ENCODE measurements at regions not wholly inside any gene's neighbourhood (a gene's known extent, or its start where the extent isn't known, plus 50 kb on each side); places are given as distances from the start of the nearest gene placed in this dataset.

GRCh38 chr3:161600173-161600572 lies 103.6 kb downstream of the OTOL1 start:
- Histone ChIP-seq H3K4me1 (ENCODE audit: low read length) (no peaks in the 10 kb centered on the region), H3K9me3 (ENCODE audit: insufficient read depth, low read length) (no peaks in the 10 kb centered on the region), H3K79me2 (ENCODE audit: low read length) (no peaks in the 10 kb centered on the region), H4K20me1 (ENCODE audit: insufficient read depth, low read length) (no peaks in the 10 kb centered on the region), H3K9ac (ENCODE audit: low read length) (no peak overlapping the region), H3K36me3 (replicated peaks; ENCODE audit: low read depth, low read length) (no peaks in the 10 kb centered on the region), H2AFZ (ENCODE audit: low read depth, low read length) (no peak overlapping the region), H3K4me3 (ENCODE audit: low read length) (no peak overlapping the region), H3K27me3 (ENCODE audit: low read depth, low read length) (no peaks in the 10 kb centered on the region), H3K4me2 (ENCODE audit: low read length) (no peak overlapping the region), H3K27ac (ENCODE audit: low read length) (no peak overlapping the region)
- TF ChIP-seq EZH2phosphoT487 (IDR thresholded peaks at IDR 0.05; ENCODE audit: low read depth) (no peak), CTCF (IDR thresholded peaks at IDR 0.05; ENCODE audit: low read depth, low read length) (no peak)

GRCh38 chr3:161602475-161602874 lies 105.9 kb downstream of the OTOL1 start:
- Histone ChIP-seq H3K36me3 (replicated peaks; ENCODE audit: low read depth, low read length) (no peaks in the 10 kb centered on the region), H3K27ac (ENCODE audit: low read length) (no peak overlapping the region), H3K4me2 (ENCODE audit: low read length) (no peak overlapping the region), H3K9me3 (ENCODE audit: insufficient read depth, low read length) (no peaks in the 10 kb centered on the region), H3K4me3 (ENCODE audit: low read length) (no peak overlapping the region), H3K4me1 (ENCODE audit: low read length) (no peaks in the 10 kb centered on the region), H3K9ac (ENCODE audit: low read length) (no peak overlapping the region), H4K20me1 (ENCODE audit: insufficient read depth, low read length) (no peaks in the 10 kb centered on the region), H2AFZ (ENCODE audit: low read depth, low read length) (no peak overlapping the region), H3K79me2 (ENCODE audit: low read length) (no peaks in the 10 kb centered on the region), H3K27me3 (ENCODE audit: low read depth, low read length) (no peaks in the 10 kb centered on the region)
- TF ChIP-seq CTCF (IDR thresholded peaks at IDR 0.05; ENCODE audit: low read depth, low read length) (no peak), EZH2phosphoT487 (IDR thresholded peaks at IDR 0.05; ENCODE audit: low read depth) (no peak)

GRCh38 chr3:161602918-161603317 lies 106.3 kb downstream of the OTOL1 start:
- Histone ChIP-seq H3K79me2 (ENCODE audit: low read length) (no peaks in the 10 kb centered on the region), H4K20me1 (ENCODE audit: insufficient read depth, low read length) (no peaks in the 10 kb centered on the region), H3K4me2 (ENCODE audit: low read length) (no peak overlapping the region), H2AFZ (ENCODE audit: low read depth, low read length) (no peak overlapping the region), H3K36me3 (replicated peaks; ENCODE audit: low read depth, low read length) (no peaks in the 10 kb centered on the region), H3K9ac (ENCODE audit: low read length) (no peak overlapping the region), H3K27ac (ENCODE audit: low read length) (no peak overlapping the region), H3K9me3 (ENCODE audit: insufficient read depth, low read length) (no peaks in the 10 kb centered on the region), H3K27me3 (ENCODE audit: low read depth, low read length) (no peaks in the 10 kb centered on the region), H3K4me3 (ENCODE audit: low read length) (no peak overlapping the region), H3K4me1 (ENCODE audit: low read length) (no peaks in the 10 kb centered on the region)
- TF ChIP-seq EZH2phosphoT487 (IDR thresholded peaks at IDR 0.05; ENCODE audit: low read depth), result no peak
- TF ChIP-seq CTCF (IDR thresholded peaks at IDR 0.05; ENCODE audit: low read depth, low read length), result no peak

- no peaks in the 10 kb centered on the region for H3K4me1 ChIP-seq (ENCODE audit: low read length)
- H3K27me3 ChIP-seq (ENCODE audit: low read depth, low read length), result no peaks in the 10 kb centered on the region
These were observed 110.4 kb downstream of the OTOL1 start for GRCh38 chr3:161607056-161607455.

More at GRCh38 chr3:161607056-161607455, 110.4 kb downstream of the OTOL1 start:
- Histone ChIP-seq H3K4me3 (ENCODE audit: low read length) (no peak overlapping the region), H3K4me2 (ENCODE audit: low read length) (no peak overlapping the region), H3K27ac (ENCODE audit: low read length) (no peak overlapping the region), H3K36me3 (replicated peaks; ENCODE audit: low read depth, low read length) (no peaks in the 10 kb centered on the region), H2AFZ (ENCODE audit: low read depth, low read length) (no peak overlapping the region), H3K9me3 (ENCODE audit: insufficient read depth, low read length) (no peaks in the 10 kb centered on the region), H4K20me1 (ENCODE audit: insufficient read depth, low read length) (no peaks in the 10 kb centered on the region), H3K79me2 (ENCODE audit: low read length) (no peaks in the 10 kb centered on the region), H3K9ac (ENCODE audit: low read length) (no peak overlapping the region)
- TF ChIP-seq CTCF (IDR thresholded peaks at IDR 0.05; ENCODE audit: low read depth, low read length) (no peak), EZH2phosphoT487 (IDR thresholded peaks at IDR 0.05; ENCODE audit: low read depth) (no peak)

Measured in OCI-LY3 (cell line).